HL-60 (cell line): ENCODE measurements at regions not wholly inside any gene's neighbourhood (a gene's known extent, or its start where the extent isn't known, plus 50 kb on each side); places are given as distances from the start of the nearest gene placed in this dataset.

Experiments
- POLR2AphosphoS5 ChIP-seq: IDR thresholded peaks from 2 replicates; pipeline ENCODE4 v1.6.1; 2012; ENCODE audit warnings: low read depth
- REST ChIP-seq: IDR thresholded peaks from 2 replicates; pipeline ENCODE4 v1.6.1; 2012; ENCODE audit warnings: low read depth; ENCODE audit not compliant: insufficient replicate concordance
- SPI1 ChIP-seq: IDR thresholded peaks from 2 replicates; pipeline ENCODE4 v1.6.1; 2012; ENCODE audit warnings: low read depth, mild to moderate bottlenecking, borderline replicate concordance
- TF ChIP-seq, protein P1 (sequence below): IDR thresholded peaks from one replicate; pipeline ENCODE4 v1.5.1; 2011; ENCODE audit warnings: low read length, control low read depth, inconsistent platforms; ENCODE audit not compliant: insufficient read depth

DNA sequence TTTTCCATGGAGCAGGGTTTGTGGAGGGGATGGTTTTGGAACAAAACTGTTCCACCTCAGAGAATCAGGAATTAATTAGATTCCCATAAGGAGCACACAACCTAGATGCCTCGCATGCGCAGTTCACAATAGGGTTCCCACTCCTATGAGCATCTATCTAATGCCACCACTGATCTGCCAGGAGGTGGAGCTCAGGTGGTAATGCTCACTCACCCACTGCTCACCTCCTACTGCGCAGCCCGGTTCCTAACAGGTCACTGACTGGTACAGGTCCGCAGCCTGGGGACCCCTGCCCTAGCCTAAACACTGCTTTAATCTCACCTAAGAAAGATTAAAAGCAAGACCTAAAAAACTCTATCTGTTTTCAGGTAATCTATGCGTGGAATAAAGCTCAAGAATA is 553.0 kb downstream of the JRKL start:
- TF ChIP-seq REST (no peak), POLR2AphosphoS5 (no peak), SPI1 (no peak)
- TF ChIP-seq, protein P1, sequence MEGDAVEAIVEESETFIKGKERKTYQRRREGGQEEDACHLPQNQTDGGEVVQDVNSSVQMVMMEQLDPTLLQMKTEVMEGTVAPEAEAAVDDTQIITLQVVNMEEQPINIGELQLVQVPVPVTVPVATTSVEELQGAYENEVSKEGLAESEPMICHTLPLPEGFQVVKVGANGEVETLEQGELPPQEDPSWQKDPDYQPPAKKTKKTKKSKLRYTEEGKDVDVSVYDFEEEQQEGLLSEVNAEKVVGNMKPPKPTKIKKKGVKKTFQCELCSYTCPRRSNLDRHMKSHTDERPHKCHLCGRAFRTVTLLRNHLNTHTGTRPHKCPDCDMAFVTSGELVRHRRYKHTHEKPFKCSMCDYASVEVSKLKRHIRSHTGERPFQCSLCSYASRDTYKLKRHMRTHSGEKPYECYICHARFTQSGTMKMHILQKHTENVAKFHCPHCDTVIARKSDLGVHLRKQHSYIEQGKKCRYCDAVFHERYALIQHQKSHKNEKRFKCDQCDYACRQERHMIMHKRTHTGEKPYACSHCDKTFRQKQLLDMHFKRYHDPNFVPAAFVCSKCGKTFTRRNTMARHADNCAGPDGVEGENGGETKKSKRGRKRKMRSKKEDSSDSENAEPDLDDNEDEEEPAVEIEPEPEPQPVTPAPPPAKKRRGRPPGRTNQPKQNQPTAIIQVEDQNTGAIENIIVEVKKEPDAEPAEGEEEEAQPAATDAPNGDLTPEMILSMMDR, result no peak
